ENCODE measurements at regions not wholly inside any gene's neighbourhood (a gene's known extent, or its start where the extent isn't known, plus 50 kb on each side); places are given as distances from the start of the nearest gene placed in this dataset.

DNA sequence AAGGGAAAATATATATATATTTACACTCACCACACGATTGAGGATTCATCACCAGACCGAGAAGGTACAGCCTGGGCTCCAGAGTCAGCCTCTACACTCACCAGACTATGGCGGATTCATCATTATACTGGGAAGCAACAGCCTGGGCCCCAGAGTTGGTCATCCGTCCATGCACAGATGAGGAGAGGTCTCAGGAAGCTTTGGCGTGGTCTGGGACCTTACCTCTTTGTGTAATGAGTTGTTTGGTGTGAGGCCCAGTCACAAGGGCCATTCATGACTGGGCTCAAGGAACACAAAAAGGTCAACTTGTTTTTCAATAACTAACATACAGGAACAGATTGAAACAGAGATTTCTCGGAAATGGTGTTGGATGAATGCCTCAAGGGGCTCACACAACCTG lies 926.1 kb downstream of the FAM133A start:
- TF ChIP-seq CTCF (IDR thresholded peaks at IDR 0.05) (no peak), ZFX (IDR thresholded peaks at IDR 0.05; ENCODE audit: borderline replicate concordance) (no peak)
